NCI-H1930 (cell line): ENCODE measurements at regions not wholly inside any gene's neighbourhood (a gene's known extent, or its start where the extent isn't known, plus 50 kb on each side); places are given as distances from the start of the nearest gene placed in this dataset.

ENCODE experiments used
- DNase-seq, 2 experiments: peaks; one replicate each; lab custom pipeline; 2025; lab: John Stamatoyannopoulos, UW

GRCh38 chr4:13844740-13845139 lies 217.2 kb upstream of the BOD1L1 start:
- DNase-seq, result no peak

- no peak for DNase-seq
Measured at GRCh38 chr4:13849778-13850177, 222.3 kb upstream of the BOD1L1 start.

- DNase-seq, result no peak
Measured at GRCh38 chr4:13851085-13851940, 223.8 kb upstream of the BOD1L1 start.

- no peak for DNase-seq
Measured at GRCh38 chr4:13852411-13852810, 224.9 kb upstream of the BOD1L1 start.

GRCh38 chr4:13856387-13856786 lies 228.9 kb upstream of the BOD1L1 start:
- no peak for DNase-seq

- no peak for DNase-seq
Measured at GRCh38 chr4:13857397-13857796, 229.9 kb upstream of the BOD1L1 start.

- DNase-seq, result no peak
Measured at GRCh38 chr4:13857800-13858199, 230.3 kb upstream of the BOD1L1 start.

GRCh38 chr4:13859423-13859822 lies 231.9 kb upstream of the BOD1L1 start:
- no peak for DNase-seq

- no peak for DNase-seq
Measured at GRCh38 chr4:13860126-13860525, 232.6 kb upstream of the BOD1L1 start.

- no peak for DNase-seq
Measured at GRCh38 chr4:13865871-13866669, 238.5 kb upstream of the BOD1L1 start.

GRCh38 chr4:13866881-13867280 lies 239.4 kb upstream of the BOD1L1 start:
- no peak for DNase-seq

GRCh38 chr4:13872155-13872554 lies 244.6 kb upstream of the BOD1L1 start:
- no peak for DNase-seq

- DNase-seq, result no peak
Measured at GRCh38 chr4:13872955-13873354, 245.4 kb upstream of the BOD1L1 start.

GRCh38 chr4:13875181-13875580 lies 247.7 kb upstream of the BOD1L1 start:
- DNase-seq, result no peak

- no peak for DNase-seq
Measured at GRCh38 chr4:13876131-13876530, 248.6 kb upstream of the BOD1L1 start.

GRCh38 chr4:13876940-13877339 lies 249.4 kb upstream of the BOD1L1 start:
- no peak for DNase-seq

GRCh38 chr4:13877626-13878025 lies 250.1 kb upstream of the BOD1L1 start:
- no peak for DNase-seq

- no peak for DNase-seq
Measured at GRCh38 chr4:13881892-13882291, 254.4 kb upstream of the BOD1L1 start.

- DNase-seq, result no peak
Measured at GRCh38 chr4:13887010-13887409, 259.5 kb upstream of the BOD1L1 start.

GRCh38 chr4:13888112-13888511 lies 260.6 kb upstream of the BOD1L1 start:
- DNase-seq, result no peak

- DNase-seq, result no peak
Measured at GRCh38 chr4:13891544-13891939, 264.0 kb upstream of the BOD1L1 start.

GRCh38 chr4:13892739-13893105 lies 265.2 kb upstream of the BOD1L1 start:
- DNase-seq, result no peak

- no peak for DNase-seq
Measured at GRCh38 chr4:13893211-13893610, 265.7 kb upstream of the BOD1L1 start.
